IPS-NIHi7 (cell line): ENCODE measurements at regions not wholly inside any gene's neighbourhood (a gene's known extent, or its start where the extent isn't known, plus 50 kb on each side); places are given as distances from the start of the nearest gene placed in this dataset.
"Not testable (repeated sequence)": the region's sequence is repeated elsewhere in the genome, so short reads cannot be mapped to it uniquely, and the experiment has no call there.

Source experiments
- DNase-seq: peaks from one replicate; pipeline ENCODE4 v3.0.0; 2012; ENCODE audit warnings: mixed read lengths; ENCODE audit errors: extremely low spot score

DNA sequence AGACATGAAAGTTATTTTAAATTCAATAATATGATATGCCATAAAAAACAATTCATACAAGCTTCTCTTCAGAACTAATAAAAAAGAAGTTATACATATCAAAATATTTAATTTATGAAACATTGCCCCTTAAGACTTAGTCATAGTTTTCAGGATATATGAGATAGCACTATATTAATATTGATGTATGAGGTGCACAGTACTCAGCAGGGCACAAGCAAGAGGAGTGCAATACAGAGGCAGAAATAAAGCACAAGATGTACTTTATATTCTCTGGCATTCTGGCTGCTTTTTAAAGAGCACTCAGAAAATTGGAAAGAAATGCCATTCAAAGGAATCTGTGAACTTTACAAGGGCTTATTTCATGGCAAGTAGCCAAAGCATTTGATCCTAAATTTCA, 274.9 kb downstream of the CPXCR1 start:
- DNase-seq: no peak

DNA sequence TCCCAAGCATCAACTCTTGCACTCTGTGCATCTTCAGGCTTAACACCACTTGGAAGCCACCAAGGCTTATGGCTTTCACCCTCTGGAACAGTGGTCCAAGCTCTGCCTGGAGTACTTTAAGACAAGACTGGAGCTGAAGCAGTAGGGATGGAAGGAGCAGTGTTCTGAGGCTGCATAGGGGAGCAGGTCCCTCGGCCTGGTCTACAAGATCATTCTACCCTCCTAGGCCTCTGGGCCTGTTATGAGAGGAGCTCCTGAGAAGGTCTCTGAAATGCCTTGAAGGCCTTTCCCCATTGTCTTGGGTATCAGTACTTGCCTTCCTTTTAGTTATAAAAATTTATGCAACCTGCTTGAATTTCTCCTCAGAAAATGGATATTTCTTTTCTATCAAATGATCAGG, 286.7 kb downstream of the CPXCR1 start:
- DNase-seq: no peak

DNA sequence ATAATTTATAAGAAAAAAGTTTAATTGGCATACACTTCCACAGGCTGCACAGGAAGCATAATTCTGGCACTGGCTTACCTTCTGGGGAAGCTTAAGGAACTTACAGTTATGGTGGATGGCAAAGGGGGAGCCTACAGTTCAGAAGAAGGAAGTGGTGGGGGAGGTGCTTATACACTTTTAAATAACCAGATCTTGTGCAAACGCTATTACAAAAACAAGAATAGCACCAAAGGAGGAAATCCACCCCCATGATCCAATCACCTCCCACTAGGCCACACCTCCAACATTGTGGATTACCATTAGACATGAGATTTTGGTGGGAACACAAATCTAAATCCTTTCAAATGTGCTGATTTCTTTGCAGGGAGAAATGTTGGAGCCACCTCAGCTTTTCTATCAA, 287.7 kb downstream of the CPXCR1 start:
- no peak for DNase-seq

DNA sequence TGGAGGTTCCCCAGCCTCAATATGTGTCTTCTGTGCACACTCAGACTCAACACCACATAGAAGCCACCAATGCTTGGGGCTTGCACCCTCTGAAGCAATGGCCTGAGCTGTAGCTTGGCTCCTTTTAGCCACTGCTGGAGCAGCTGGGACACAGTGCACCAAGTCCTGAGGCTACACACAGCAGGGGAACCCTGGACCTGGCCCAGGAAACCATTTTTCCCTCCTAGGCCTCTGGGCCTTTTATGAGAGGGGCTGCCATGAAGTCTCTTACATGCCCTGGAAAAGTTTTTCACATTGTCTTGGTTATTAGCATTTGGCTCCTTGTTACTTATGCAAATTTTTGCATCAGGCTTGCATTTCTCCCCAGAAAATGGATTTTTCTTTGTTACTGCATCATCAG, 306.2 kb downstream of the CPXCR1 start:
- no peak for DNase-seq

DNA sequence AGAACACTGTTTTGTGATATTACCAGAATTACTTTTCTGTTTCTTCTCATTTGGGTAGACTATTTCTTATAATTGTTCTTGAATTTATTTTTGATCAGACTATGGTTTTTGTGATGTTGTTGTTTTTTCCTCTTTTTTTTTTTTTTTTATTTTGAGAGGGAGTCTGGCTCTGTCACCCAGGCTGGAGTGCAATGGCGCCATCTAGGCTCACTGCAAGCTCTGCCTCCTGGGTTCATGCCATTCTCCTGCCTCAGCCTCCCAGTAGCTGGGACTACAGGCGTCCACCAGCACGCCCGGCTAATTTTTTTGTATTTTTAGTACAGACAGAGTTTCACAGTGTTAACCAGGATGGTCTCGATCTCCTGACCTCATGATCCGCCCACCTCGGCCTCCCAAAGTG, 352.6 kb downstream of the CPXCR1 start:
- DNase-seq: not testable (repeated sequence)

DNA sequence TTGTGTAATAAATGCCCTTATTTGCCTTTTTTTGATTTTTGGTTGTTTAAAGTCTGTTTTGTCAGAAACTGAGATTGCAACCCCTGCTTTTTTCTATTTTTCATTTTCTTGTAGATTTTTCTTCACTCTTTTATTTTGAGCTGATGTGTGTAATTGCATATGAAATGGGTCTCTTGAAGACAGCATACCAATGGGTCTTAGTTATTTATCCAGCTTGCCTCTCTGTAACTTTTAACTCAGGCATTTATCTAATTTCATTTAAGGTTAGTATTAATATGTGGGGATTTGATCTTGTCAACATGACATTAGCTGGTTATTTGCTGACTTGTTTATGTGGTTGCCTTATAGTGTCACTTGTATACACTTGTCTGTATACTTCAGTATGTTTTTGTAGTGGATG, 378.0 kb downstream of the CPXCR1 start:
- DNase-seq: no peak
